ENCODE measurements at regions not wholly inside any gene's neighbourhood (a gene's known extent, or its start where the extent isn't known, plus 50 kb on each side); places are given as distances from the start of the nearest gene placed in this dataset.

- TF ChIP-seq, protein P1, sequence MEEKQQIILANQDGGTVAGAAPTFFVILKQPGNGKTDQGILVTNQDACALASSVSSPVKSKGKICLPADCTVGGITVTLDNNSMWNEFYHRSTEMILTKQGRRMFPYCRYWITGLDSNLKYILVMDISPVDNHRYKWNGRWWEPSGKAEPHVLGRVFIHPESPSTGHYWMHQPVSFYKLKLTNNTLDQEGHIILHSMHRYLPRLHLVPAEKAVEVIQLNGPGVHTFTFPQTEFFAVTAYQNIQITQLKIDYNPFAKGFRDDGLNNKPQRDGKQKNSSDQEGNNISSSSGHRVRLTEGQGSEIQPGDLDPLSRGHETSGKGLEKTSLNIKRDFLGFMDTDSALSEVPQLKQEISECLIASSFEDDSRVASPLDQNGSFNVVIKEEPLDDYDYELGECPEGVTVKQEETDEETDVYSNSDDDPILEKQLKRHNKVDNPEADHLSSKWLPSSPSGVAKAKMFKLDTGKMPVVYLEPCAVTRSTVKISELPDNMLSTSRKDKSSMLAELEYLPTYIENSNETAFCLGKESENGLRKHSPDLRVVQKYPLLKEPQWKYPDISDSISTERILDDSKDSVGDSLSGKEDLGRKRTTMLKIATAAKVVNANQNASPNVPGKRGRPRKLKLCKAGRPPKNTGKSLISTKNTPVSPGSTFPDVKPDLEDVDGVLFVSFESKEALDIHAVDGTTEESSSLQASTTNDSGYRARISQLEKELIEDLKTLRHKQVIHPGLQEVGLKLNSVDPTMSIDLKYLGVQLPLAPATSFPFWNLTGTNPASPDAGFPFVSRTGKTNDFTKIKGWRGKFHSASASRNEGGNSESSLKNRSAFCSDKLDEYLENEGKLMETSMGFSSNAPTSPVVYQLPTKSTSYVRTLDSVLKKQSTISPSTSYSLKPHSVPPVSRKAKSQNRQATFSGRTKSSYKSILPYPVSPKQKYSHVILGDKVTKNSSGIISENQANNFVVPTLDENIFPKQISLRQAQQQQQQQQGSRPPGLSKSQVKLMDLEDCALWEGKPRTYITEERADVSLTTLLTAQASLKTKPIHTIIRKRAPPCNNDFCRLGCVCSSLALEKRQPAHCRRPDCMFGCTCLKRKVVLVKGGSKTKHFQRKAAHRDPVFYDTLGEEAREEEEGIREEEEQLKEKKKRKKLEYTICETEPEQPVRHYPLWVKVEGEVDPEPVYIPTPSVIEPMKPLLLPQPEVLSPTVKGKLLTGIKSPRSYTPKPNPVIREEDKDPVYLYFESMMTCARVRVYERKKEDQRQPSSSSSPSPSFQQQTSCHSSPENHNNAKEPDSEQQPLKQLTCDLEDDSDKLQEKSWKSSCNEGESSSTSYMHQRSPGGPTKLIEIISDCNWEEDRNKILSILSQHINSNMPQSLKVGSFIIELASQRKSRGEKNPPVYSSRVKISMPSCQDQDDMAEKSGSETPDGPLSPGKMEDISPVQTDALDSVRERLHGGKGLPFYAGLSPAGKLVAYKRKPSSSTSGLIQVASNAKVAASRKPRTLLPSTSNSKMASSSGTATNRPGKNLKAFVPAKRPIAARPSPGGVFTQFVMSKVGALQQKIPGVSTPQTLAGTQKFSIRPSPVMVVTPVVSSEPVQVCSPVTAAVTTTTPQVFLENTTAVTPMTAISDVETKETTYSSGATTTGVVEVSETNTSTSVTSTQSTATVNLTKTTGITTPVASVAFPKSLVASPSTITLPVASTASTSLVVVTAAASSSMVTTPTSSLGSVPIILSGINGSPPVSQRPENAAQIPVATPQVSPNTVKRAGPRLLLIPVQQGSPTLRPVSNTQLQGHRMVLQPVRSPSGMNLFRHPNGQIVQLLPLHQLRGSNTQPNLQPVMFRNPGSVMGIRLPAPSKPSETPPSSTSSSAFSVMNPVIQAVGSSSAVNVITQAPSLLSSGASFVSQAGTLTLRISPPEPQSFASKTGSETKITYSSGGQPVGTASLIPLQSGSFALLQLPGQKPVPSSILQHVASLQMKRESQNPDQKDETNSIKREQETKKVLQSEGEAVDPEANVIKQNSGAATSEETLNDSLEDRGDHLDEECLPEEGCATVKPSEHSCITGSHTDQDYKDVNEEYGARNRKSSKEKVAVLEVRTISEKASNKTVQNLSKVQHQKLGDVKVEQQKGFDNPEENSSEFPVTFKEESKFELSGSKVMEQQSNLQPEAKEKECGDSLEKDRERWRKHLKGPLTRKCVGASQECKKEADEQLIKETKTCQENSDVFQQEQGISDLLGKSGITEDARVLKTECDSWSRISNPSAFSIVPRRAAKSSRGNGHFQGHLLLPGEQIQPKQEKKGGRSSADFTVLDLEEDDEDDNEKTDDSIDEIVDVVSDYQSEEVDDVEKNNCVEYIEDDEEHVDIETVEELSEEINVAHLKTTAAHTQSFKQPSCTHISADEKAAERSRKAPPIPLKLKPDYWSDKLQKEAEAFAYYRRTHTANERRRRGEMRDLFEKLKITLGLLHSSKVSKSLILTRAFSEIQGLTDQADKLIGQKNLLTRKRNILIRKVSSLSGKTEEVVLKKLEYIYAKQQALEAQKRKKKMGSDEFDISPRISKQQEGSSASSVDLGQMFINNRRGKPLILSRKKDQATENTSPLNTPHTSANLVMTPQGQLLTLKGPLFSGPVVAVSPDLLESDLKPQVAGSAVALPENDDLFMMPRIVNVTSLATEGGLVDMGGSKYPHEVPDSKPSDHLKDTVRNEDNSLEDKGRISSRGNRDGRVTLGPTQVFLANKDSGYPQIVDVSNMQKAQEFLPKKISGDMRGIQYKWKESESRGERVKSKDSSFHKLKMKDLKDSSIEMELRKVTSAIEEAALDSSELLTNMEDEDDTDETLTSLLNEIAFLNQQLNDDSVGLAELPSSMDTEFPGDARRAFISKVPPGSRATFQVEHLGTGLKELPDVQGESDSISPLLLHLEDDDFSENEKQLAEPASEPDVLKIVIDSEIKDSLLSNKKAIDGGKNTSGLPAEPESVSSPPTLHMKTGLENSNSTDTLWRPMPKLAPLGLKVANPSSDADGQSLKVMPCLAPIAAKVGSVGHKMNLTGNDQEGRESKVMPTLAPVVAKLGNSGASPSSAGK (IDR thresholded peaks at IDR 0.05): peak; percentile 53
- TF ChIP-seq HDGF (IDR thresholded peaks at IDR 0.05): 0 out of 2 replicates have a peak, but pooled peaks have one; percentile 87
- peak; percentile 20 for TF ChIP-seq WHSC1 (IDR thresholded peaks at IDR 0.05; ENCODE audit: low read length)
- TF ChIP-seq CREB3 (tag; conservative IDR thresholded peaks at IDR 0.05; ENCODE audit: low read depth): peak; percentile 32; the same call in 1 of the 2 replicates
- peak; percentile 20; the same call in 1 of the 2 replicates for TF ChIP-seq ZNF134 (CRISPR knock-in tag; conservative IDR thresholded peaks at IDR 0.05)
- peak in 1 of 2 experiments; percentile 31; a peak in 1 of 4 replicates for TF ChIP-seq MNT (conservative IDR thresholded peaks at IDR 0.05)
- no peak for TF ChIP-seq JUNB (CRISPR knock-in tag; conservative IDR thresholded peaks at IDR 0.05)
- TF ChIP-seq UBTF (IDR thresholded peaks at IDR 0.05; ENCODE audit: borderline replicate concordance in 1 of 2, low read depth in 2 of 2, low read length in 2 of 2): 0 out of 4 replicates have a peak, but pooled peaks of 1 of the 2 experiments have one; percentile 17
- TF ChIP-seq ETS2 (tag; IDR thresholded peaks at IDR 0.05; ENCODE audit: borderline replicate concordance, poor library complexity, severe bottlenecking): no peak
- TF ChIP-seq XRCC5 (IDR thresholded peaks at IDR 0.05; ENCODE audit: low read depth, low read length): no peak
These were observed 90.0 kb downstream of the GLUL start (continued) for GRCh38 chr1:182301467-182302198.

All from K562 (cell line).